HG02973 (cell line): ENCODE measurements at regions not wholly inside any gene's neighbourhood (a gene's known extent, or its start where the extent isn't known, plus 50 kb on each side); places are given as distances from the start of the nearest gene placed in this dataset.
"Not testable (repeated sequence)": the region's sequence is repeated elsewhere in the genome, so short reads cannot be mapped to it uniquely, and the experiment has no call there.

Experiments
- ATAC-seq: cut with Tn5 transposase; IDR thresholded peaks from one replicate; pipeline ENCODE4 v1.9.1; 2021; ENCODE audit warnings: moderate library complexity; ENCODE audit not compliant: unreplicated experiment

DNA sequence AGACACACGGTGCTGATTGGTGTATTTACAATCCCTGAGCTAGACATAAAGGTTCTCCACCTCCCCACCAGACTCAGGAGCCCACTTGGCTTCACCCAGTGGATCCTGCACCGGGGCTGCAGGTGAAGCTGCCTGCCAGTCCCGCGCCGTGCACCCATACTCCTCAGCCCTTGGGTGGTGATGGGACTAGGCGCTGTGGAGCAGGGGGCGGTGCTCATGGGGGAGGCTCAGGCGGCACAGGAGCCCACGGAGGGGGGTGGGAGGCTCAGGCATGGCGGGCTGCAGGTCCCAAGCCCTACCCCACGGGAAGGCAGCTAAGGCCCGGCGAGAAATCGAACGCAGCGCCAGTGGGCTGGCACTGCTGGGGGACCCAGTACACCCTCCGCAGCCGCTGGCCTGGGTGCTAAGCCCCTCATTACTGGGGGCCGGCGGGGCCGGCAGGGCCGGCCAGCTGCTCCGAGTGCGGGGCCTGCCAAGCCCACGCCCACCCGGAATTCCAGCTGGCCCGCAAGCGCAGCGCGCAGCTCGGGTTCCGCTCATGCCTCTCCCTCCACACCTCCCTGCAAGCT is 1447.2 kb downstream of the RAPGEF2 start:
- not testable (repeated sequence) for ATAC-seq

DNA sequence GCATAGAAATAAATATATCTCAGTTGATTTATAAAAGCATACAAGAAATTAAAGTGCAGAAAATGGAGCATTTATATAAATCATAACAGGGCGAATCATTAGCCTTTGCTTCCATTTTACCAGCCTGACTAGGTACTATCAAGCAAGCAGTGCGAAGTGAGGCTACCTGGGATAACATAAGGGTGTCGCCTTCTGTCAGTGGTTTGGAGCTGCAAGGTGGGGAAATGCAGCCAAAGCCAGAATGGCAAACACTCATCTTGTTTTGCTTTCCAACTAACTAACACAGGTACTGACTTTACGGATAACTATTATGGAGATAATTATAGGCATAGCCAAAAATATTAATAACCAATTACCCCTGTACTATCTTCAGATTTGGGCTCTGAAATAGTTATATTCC is 1459.8 kb downstream of the RAPGEF2 start:
- no peak for ATAC-seq

GRCh38 chr4:160563552-160564282 is 1460.8 kb downstream of the RAPGEF2 start:
- no peak for ATAC-seq

GRCh38 chr4:160567634-160568033 is 1464.8 kb downstream of the RAPGEF2 start:
- ATAC-seq: no peak

DNA sequence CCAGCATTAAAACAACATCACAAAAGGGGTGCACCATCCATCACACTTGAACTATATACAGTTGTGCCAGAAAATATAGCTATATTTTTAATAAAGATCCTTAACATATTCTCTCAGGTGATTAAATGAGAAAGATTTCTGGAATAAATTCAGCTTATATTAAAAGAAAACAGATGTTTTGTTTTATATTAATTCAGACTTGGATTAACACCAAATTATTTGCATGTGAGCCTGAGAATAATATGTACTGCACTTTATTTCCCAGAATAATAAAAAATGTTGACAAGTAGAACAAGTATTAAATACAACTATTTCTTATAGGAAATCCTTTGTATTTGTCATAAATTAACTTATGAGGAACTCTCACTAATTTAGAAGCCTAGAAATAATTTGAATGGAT is 1467.4 kb downstream of the RAPGEF2 start:
- ATAC-seq: no peak

- not testable (repeated sequence) for ATAC-seq
Measured at GRCh38 chr4:160574272-160574671, 1471.4 kb downstream of the RAPGEF2 start.

- ATAC-seq: no peak
Measured at GRCh38 chr4:160580581-160580980, 1477.7 kb downstream of the RAPGEF2 start.

DNA sequence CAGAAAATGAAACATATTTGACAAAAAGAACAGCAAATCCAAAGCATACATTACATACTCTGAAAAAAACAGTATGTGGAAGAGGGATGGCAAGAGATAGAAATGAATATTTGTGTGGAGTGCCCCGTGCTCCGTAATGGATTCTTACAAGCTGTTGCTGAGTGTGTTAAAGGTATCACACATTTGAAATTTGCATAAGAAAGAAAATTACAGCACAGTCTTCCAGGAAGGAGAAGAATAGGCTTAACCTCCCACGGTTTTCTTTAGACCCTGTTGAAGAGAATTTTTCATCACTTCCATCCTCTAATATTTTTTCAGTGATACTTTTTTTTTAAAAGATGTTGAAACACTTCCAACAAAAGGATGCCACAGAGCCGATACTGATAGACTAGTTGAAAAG is 1489.4 kb downstream of the RAPGEF2 start:
- no peak for ATAC-seq

- ATAC-seq: no peak
Measured at GRCh38 chr4:160595646-160596045, 1492.8 kb downstream of the RAPGEF2 start.

GRCh38 chr4:160604541-160604940 is 1501.7 kb downstream of the RAPGEF2 start:
- no peak for ATAC-seq

DNA sequence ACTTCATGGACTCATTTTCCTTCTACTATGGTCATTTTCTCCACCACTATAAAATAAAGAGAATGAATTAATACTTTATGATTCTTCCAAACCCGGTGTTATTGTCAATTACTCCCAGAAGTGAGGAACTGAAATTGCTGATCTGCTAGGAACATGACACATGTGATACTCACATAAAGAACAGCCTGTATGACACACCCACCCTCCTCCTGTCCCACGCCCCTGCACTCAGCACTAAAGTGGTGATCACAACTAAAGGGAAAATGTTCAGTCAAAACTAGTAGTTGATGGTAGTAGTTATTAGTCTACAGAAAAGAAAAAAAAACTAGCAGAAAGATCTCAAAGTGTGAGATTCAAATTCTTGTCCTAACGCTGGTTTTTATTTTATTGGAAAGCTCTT is 1508.3 kb downstream of the RAPGEF2 start:
- ATAC-seq: no peak

DNA sequence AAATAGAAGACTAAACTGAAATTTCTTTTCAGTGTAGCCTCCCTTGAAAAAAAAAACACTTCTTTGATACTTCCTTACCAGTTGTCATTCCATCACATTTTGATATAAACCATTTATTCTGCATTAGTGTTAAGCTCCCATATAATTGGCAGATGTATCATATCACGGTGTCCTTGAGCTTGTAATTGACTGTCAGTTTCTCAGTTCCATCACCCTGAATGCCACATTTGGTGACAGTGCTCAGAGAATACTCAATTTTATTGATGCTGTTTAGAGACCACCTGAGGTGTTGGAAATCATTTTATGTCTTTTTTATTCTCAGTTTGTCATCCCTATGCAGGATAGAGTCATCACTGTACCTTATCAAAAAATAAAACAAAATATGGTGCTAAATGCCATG is 1528.2 kb downstream of the RAPGEF2 start:
- no peak for ATAC-seq

GRCh38 chr4:160652790-160653189 is 1511.0 kb downstream of the FSTL5 start:
- no peak for ATAC-seq

DNA sequence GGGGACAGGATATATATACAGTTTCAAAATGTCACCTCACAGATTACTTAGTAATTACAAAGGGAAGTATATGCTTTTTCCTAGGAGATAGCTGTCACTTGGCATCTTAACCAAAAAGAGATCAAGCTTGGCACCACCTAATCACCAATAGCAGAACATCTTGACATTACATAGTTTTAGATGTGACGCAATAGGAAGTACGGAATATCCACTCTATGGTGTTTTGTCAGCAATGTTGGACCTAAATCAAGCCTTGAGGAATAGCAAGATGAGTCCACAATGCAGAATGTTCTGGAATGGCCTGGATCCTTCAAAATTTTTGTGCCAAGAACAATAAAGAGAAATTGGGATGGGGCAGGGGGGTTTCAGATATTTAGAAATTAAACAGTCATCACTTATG is 1488.2 kb downstream of the FSTL5 start:
- no peak for ATAC-seq

- no peak for ATAC-seq
Measured at GRCh38 chr4:160685729-160686128, 1478.1 kb downstream of the FSTL5 start.

DNA sequence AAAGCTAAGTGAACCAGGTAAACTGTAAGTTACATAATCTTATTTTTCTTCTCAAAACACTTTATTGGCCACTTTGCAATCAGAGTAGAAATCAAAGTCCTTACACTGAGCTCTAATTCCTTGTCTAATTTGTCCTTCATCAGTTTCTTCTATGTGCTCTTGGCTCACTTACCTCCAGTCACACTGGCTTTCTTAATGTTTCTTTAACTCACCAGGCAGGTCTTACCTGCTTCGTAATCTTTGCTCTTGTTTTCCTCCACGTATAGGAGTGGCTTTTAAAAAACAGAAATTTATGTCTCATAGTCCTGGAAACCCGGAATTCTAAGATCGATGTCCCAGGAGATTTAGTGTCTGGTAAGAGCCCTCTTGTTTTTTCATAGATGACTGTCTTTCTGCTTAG is 1462.1 kb downstream of the FSTL5 start:
- no peak for ATAC-seq

DNA sequence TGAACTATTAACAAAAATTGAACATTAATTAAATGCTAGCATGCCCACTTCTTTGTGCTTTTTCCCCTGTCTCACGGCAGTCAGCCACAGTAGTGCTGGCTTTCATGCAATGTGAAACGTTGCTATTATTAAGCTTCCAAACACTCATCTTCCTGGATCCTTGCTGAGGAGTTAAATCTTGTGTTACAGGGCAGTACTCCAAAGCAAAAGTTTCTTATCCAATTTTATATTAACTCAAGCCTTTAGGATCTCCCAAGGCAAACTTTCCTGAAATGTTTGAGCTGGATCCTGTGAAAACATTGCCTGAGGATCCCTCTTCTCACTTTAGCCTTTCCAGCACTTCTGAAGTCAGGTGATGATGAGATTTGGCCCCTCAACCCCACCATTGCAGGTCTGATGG is 1454.8 kb downstream of the FSTL5 start:
- no peak for ATAC-seq

GRCh38 chr4:160709546-160709945 is 1454.3 kb downstream of the FSTL5 start:
- no peak for ATAC-seq

GRCh38 chr4:160716551-160716950 is 1447.2 kb downstream of the FSTL5 start:
- ATAC-seq: no peak

DNA sequence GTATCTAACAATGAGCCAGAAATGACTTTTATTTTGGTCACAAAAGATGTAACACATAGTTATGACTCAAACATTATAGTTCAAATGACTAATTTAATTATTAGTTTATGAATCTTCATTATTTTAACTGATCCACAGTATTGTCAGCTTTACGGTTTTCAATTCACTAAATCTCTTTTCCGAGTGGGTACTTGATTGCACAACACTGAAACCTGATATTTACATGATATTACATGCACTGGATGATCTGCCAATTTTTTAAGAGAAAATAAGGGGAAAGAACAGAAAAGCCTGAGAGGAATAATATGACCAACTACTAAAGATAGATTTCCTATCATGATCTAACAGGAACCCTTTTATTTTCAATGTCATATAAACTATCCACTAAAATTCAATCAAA is 1446.0 kb downstream of the FSTL5 start:
- ATAC-seq: no peak

- ATAC-seq: no peak
Measured at GRCh38 chr4:160724063-160724462, 1439.7 kb downstream of the FSTL5 start.

DNA sequence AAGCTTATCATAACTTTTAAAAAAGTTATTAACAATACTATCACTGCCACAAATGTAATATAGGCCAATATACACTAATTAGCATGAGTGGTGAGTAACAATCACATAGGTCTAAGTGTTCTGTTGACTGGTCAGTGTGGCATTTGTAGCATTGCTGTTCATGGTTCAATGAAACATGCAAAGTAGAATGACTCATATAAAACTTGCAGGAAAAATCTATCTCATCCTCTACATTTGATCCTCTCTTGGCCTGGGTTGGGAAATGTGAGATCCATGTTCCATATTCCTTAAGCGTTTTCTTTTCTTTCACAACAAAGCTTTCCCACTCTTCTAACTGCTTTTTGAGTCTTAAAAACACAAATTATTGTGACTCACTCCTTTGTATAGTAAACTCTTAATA is 1418.7 kb downstream of the FSTL5 start:
- ATAC-seq: no peak

- ATAC-seq: not testable (repeated sequence)
Measured at GRCh38 chr4:160746585-160746984, 1417.2 kb downstream of the FSTL5 start.
